IPS-11a (cell line): ENCODE measurements at regions not wholly inside any gene's neighbourhood (a gene's known extent, or its start where the extent isn't known, plus 50 kb on each side); places are given as distances from the start of the nearest gene placed in this dataset.
"Not testable (repeated sequence)": the region's sequence is repeated elsewhere in the genome, so short reads cannot be mapped to it uniquely, and the experiment has no call there.

Experiments used
- H3K4me3 ChIP-seq: one replicate; pipeline ENCODE4 v1.5.1; 2013; ENCODE audit warnings: low read depth, low read length, control low read depth

DNA sequence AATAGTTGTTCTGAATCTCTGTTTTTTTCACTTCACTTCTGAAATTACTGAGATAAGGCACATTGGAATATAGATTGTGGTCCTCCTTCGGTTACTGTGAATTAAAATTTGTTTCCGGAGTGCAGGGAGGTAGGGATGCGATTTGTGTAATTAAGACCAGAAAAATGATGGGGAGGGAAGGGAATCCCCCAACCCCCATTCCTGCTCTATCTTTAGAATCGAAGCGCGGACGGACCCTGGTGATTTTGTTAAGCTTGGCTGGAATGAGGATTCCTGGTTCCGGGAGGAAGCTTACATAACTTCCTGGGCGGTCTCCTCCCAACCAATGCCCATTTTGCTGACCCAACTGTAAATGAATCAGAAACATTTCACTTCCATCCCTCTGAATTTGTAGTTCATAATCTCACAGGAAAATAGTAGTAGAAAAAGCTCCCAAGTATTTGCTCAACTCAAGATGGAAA lies 220.1 kb upstream of the MSX2 start:
- no peak overlapping the region for H3K4me3 ChIP-seq

DNA sequence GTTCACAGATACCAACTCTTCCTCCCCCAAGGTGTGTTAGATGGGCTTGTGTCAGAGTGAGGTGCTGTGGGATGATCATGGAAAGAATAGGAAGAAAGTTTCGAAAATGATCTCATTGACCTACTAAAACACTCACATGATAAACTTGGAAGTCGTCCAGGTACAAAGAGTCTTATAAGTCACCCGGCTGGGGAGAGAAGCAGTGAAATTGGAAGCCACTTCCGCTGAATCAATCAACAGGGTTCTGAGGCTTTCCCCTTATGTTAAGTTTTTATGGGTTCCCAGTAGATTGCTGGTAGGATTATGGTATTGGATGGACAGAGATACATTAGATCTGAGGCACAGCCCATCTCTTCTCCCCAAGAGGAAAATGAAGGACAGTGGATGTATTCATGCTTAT lies 218.8 kb upstream of the MSX2 start:
- no peak overlapping the region for H3K4me3 ChIP-seq

DNA sequence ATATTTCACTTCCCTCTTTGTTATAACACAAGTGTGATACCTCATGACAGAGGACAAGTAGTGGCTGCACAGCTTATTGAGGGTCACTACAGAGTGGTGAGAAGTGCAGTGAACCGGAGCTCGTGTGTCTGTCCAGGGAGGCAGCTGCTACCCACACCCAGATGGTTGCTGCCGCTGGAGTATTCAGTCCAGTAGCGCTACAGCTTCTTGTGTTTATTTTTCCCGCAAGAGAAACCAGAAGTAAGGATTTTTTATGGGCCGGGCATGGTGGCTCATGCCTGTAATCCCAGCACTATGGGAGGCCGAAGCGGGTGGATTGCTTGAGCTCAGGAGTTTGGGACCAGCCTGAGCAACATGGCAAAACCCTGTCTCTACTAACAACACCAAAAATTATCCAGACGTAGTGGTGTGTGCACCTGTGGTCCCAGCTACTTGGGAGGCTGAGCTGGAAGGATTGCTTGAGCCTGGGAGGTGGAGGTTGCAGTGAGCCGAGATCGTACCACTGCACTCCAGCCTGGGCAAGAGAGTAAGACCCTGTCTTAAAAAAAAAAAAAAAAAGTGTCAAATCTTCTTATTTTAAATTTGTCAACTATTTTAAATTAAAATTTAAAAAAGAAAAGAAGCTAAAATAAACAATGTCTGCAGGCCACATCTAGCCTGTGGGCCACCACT lies 213.5 kb upstream of the MSX2 start:
- H3K4me3 ChIP-seq, result not testable (repeated sequence)

DNA sequence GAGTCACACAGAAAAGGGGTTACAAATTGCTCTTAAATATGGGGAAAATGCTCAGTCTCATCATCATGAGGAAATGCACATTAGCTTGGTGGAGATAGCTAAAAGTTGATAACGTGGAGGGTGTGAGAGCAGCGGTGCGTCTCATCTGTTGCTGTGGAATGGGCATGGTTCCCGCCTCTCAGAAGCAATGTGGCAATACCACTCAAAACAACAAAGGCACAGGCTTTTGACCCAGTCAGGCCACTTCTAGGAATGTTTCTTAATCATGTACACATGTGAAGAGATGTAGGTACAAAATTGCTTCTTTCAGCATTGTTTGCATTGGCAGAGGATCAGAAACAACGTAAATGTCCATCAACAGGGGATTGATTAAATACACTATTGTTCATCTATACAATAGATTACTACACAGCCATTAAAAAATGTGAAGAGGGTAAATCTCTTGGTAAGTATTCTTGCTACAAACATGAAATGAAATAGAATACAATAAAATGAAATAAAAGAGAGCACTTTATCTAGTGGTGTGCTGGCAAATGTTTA lies 212.6 kb upstream of the MSX2 start:
- H3K4me3 ChIP-seq, result no peak overlapping the region

DNA sequence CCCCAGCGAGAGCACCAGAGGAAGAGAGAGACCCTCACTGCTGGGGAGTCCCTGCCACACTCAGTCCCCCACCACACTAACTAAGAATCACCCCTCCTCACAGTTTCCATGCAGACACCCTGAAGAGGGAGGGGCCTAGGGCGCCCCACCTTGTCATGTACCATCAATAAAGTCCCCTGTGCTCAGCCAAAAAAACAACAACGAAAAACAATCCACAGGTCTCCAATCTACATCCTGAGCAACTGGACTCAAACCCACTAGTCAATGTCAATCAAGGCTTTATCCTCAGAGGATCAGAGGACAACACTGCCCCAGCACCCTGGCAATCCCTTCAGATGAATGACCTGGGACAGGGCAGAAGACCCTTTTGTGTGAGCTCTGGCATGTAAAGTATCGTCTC lies 210.1 kb upstream of the MSX2 start:
- H3K4me3 ChIP-seq, result no peak overlapping the region

DNA sequence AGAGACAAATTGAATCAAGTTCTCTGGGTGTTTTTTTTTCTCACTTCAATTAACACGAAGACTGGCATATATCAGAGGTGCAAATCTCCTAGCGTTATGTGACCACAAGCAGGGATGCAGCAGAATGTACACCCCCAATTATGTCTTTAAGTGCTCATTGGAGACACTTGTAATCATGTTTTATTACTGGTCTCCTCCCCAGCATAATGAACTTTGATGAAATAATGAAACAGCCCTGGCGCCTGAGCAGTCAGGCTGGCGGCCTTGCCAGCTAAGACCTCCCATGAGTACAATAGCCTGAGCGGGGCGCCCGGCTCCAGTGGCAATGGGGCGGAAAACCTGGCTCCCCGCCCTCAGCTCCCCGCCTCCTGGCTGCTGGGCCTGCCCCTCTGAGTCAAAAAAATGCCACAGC lies 209.4 kb upstream of the MSX2 start:
- H3K4me3 ChIP-seq, result no peak overlapping the region

DNA sequence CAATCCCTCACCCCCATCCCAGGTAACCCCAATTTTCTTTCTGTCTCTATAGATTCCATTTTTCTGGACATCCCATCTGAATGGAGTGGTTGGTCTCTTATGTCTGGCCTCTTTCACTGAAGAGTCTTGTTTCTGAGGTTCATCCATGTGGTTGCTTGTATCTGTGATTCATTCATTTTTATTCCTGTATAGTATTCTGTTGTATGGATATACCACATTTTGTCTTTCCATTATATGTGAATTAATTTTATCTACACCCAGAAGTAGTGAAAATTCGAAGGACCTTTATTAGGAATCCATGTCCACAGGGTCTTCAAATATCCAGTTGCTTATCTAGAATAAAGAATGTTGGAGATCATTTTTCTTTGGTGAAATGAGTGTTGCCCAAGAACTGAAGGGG lies 207.6 kb upstream of the MSX2 start:
- no peak overlapping the region for H3K4me3 ChIP-seq

DNA sequence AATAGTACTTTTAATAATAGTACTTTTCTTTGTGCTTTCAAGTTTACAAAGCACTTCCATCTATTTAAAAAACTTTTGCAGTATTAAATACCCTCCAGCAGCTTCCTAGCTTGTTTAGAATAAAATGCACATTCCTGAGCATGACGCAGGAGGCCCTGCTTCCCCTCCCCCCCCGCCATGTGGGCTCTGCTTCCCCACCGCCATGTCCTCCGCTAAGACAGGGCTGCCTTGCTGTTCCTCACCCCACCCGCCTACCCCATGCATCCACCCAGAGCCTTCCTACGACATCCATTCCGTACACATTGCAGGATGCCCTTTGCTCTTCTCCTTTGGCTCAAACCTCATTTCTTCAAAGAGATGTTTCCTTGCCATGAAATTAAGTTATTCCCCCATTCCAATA lies 205.9 kb upstream of the MSX2 start:
- H3K4me3 ChIP-seq, result no peak overlapping the region

DNA sequence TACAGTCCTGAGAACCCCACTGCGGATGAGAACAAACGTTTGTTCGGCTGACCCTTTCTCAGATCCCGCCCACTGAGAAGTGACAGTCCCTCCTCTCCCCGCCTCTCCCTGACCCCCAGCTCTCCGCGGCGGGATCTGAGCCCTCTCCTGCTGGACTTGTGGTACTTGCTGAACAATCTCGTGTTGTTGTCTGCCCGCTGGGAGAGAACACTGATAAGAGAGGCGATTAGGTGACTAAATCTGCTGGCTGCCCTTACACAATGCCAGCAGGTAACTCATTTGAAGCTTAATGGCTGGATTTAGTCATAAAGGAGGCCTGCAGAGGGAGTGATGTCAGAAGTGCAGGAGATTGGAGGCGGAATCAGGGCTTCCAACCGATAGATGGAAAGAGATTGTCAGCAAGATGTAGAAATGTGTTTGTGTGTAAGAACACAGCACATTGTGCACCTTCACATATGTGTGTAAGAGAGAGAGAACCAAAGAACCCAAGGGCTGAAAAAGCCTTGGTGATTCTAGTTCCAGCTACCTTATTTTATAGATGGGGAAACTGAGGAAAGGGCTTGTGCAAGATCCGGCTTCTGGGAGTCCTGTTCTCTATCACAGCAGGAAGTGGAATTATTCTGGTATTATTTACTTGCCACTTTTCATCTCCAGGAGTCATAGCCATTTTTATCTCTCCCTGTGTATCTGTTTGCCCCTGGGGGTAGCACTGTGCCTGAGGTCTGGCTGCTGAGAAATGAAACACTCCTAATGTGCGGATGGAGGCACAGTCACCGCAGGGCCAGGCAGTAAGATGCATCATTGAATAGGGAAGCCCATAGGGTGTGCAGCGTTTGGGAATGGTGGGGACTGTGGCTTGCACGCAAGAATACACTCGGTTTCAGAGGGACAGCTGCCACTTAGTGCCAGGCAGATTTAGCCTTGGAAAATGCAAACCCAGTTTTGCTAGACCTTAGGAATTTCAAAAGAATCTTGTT lies 203.7 kb upstream of the MSX2 start:
- no peak overlapping the region for H3K4me3 ChIP-seq

DNA sequence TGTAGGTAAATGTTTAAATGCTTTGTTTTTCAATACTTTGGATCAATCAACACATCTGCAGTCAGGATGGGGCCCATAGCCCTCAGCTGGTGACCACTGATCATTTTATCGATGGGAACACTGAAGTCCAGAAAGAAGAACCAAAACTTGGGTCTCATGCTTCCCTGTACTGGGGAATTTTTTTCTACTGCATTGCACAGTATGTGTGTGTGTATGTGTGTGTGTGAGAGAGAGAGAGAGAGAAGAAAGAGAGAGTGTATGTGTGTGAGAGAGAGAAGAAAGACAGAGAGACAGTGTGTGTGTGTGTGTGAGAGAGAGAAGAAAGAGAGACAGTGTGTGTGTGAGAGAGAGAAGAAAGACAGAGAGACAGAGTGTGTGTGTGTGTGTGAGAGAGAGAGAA lies 202.9 kb upstream of the MSX2 start:
- H3K4me3 ChIP-seq, result no peak overlapping the region

DNA sequence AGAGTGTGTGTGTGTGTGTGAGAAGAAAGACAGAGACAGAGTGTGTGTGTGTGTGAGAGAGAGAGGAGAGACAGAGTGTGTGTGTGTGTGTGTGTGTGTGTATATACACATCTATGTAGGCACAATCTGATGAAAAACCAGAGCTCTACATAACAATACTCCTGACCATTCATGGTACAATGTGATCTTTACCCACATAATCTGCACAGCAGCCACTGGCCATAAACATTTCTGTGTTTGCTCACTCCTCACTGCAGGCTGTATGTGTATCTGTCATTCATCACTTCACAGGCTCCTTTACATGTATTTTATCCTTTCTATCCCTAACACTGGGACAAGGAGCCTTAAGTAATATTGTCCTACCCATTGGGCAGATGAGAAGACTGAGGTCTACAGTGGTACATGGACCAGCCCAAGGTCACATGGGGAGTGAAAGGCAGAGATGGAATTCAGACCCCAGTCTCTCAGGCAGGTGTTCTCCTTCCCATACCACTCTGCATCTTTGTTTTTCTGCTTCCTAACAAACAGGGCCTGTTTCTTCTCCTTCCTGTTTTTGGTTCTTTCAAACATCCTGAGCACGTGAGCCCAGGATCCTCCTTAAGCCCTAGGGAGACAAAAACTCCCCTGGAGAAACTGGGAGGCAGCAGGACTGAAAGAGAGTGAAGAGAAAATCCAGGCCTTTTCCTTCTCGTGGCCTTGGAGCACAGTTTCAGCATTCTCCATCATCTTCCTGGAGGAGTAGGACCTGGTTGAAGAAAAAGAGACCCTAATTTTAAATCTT lies 201.7 kb upstream of the MSX2 start:
- H3K4me3 ChIP-seq, result no peak overlapping the region

DNA sequence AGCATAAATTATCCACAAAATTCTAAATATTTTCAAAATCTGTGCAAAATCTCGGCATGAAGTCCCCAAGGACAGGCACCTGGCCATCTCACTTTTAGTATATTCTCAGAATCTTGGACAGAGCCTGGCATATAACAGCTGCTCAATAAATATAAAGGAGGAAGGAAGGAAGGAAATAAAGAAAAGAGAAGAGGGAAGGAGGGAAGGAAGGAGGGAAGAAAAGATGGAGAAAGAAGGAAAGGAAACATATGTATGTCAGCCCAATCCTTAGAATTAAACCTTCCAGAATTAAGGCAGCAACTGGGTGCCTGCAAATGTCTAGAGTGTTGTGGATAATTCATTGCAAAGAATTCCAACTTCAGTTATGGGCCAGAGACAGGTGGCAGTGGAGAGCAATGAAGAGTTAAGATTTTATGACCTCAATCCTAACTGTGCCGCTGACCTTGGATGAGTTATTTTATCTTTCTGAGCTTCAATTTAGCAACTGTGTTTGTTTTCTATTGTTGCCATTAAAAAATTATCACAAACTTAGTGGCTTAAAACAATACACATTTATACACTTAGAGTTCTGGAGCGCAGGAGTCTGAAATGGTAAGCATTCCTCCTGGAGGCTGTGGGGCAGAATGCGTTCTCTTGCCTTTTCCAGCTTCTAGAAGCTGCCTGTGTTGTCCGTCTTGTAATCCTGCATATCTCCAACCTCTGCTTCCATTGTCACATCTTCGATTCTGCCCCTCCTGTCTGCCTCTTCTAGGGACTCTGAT lies 200.9 kb upstream of the MSX2 start:
- no peak overlapping the region for H3K4me3 ChIP-seq

DNA sequence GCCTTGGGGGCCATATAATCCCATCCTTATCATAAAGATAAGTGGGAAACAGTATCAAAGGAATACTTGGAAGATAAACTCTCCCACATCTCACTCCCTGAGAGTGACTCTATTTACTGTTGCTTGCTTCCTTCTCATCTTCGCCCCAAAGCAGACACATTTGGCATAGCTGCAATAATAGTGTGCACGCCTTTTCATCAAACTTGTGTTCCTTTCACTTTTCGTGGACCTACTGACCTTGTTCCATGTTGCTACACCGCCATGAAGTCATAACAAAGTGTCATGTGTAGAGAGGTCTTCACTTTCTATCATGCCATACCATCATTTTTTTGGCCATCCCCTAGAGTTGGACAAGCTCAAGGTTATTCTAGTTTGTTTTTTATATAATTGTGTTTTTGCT lies 200.0 kb upstream of the MSX2 start:
- no peak overlapping the region for H3K4me3 ChIP-seq

DNA sequence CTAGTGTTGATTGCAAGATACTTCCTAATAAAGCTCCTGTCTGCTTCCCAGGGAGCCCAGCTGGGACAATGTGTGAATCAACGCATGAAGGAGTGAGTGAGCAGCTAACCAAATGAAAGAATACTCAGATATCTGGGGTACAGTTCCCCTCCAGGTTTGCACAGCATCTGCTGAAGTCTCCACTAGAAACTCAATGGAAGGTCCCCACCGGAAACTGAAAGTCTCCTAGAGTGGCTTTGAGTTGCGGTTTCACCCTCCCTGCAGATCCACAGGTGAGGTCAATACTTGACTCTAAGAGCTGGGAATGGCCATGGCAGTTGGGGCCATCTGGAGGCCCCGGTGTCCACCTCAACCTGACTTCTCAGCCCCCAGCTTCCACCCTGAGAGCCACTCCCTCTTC lies 198.2 kb upstream of the MSX2 start:
- no peak overlapping the region for H3K4me3 ChIP-seq

DNA sequence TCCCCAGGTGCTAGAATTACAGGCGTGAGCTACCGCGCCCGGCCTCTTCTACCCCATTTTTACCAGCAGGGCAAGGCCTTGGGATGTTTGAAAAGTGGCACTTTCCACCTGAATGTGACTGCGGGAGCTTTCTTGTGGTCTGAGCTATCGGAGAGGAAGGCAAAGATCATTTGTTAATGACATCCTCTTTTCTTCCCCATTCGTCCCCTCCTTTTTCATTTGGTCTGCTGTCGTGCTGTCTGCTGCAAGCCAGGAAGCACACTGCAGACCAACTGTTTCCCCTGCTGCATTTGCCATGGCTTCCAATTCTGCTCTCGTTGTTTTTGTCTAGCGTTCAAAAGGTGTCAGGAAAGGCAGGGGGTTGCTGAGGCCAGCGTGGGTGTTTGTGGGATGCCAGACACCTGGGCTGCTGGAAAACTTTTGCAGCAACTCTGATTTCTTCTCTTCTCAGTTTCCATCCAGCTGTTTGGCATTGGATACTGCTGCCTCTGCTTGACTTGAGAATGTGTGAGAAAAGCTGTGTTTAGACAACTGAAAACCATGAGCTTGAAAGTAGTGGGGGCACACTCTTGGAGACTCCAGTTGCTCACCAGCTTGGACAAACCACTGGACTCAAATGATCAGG lies 196.4 kb upstream of the MSX2 start:
- H3K4me3 ChIP-seq, result no peak overlapping the region

DNA sequence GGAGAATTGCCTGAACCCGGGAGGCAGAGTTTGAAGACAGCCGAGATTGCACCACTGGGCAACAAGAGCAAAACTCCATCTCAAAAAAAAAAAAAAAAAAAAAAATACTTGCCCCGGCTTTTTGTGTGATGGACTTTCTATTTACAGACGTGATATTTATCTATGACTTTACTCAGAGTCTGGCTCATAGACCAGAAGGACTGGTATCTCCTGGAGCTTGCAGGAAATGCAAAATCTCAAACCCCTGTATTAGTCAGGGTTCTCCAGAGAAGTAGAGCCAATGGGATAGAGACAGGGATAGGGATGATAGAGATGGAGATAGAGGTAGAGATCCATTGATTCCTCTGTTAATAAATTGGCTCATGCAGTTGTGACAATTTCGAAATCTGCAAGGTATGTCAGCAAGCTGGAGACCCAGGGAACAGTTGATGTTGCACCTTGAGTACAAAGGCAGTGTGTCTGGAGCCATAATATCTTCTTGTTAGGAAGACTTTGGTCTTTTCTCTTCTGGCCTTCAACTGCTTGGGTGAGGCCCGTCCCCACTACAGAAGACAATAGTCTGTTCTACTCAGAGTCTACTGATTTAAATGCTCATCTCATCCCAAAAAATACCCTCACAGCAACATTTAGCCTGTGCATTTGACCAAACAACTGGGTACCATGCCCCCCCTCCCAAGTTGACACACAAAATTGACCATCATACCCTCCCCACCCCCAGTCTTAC lies 195.4 kb upstream of the MSX2 start:
- H3K4me3 ChIP-seq, result no peak overlapping the region

DNA sequence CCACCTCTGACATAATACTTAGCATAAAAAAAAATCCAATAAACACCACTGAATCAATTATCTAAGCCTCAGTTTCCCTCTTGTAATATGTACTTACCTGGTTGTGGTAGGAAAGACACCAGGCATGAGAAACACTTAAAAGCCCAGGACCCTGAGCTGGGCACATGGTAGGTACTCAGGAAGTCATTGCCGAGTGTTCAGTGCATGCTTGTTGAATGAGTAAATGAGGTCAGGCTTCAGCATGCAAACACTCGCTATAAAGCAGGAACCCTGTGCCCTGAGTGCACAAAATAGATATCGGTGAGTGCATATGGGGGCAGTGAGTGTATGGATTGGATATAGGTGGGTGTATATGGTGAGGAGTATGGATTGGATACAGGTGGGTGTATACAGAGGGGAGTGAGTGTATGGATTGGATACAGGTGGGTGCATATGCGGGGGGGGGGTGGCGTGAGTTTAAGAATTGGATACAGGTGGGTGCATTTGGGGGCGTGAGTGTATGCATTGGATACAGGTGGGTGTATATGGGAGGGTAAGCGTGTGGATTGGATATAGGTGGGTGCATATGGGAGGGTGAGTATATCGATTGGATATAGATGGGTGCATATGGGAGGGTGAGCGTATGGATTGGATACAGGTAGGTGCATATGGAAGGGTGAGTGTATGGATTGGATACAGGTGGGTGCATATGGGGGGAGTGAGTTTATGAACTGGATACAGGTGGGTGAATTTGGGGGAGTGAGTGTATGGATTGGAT lies 194.3 kb upstream of the MSX2 start:
- H3K4me3 ChIP-seq, result no peak overlapping the region

DNA sequence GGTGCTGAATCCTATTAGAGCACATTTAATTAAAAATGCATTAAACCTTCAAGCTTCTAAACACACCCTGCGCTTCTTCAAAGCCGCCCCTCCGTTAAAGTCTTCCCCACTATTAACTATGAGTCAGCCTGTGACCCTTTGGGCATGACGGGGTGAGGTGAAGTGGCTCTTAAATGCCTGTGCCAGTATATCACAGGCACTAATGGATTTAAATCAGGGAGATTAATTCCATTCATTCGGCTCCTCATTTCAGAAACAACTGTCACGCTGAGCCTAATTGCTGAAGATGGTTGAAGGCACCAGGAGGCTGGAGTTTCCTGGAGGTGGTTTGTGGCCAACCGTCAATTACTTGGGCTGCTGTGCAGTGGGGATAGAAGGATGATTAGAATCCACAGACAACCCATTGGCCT lies 192.6 kb upstream of the MSX2 start:
- H3K4me3 ChIP-seq, result no peak overlapping the region
